ENCODE measurements at regions not wholly inside any gene's neighbourhood (a gene's known extent, or its start where the extent isn't known, plus 50 kb on each side); places are given as distances from the start of the nearest gene placed in this dataset.

- TF ChIP-seq GATA3 (IDR thresholded peaks at IDR 0.05; ENCODE audit: low read depth, low read length) (no peak), GATA2 (IDR thresholded peaks at IDR 0.05; ENCODE audit: low read depth, low read length) (no peak)
Measured at GRCh38 chr3:118534519-118534918, 500.1 kb downstream of the IGSF11 start.
